GM12872 (cell line): ENCODE measurements at regions not wholly inside any gene's neighbourhood (a gene's known extent, or its start where the extent isn't known, plus 50 kb on each side); places are given as distances from the start of the nearest gene placed in this dataset.

Experiments used
- CTCF ChIP-seq: IDR thresholded peaks from 3 replicates; pipeline ENCODE4 v1.5.1; 2011; ENCODE audit warnings: low read depth, mild to moderate bottlenecking, low read length, moderate library complexity; ENCODE audit not compliant: insufficient read depth

GRCh38 chr19:56974556-56975207 lies 134.2 kb upstream of the PEG3 start:
- TF ChIP-seq CTCF: no peak

GRCh38 chr19:56976300-56976699 lies 135.8 kb upstream of the PEG3 start:
- TF ChIP-seq CTCF: no peak

GRCh38 chr19:56976995-56977906 lies 136.7 kb upstream of the PEG3 start:
- TF ChIP-seq CTCF: no peak

GRCh38 chr19:56978023-56978565 lies 137.6 kb upstream of the PEG3 start:
- no peak for TF ChIP-seq CTCF

- no peak for TF ChIP-seq CTCF
Measured at GRCh38 chr19:56980906-56981305, 138.9 kb upstream of the USP29 start.

- TF ChIP-seq CTCF: no peak
Measured at GRCh38 chr19:56983171-56983570, 136.6 kb upstream of the USP29 start.

- TF ChIP-seq CTCF: no peak
Measured at GRCh38 chr19:56983804-56984203, 136.0 kb upstream of the USP29 start.
